ENCODE measurements at regions not wholly inside any gene's neighbourhood (a gene's known extent, or its start where the extent isn't known, plus 50 kb on each side); places are given as distances from the start of the nearest gene placed in this dataset.
"Not testable (repeated sequence)": the region's sequence is repeated elsewhere in the genome, so short reads cannot be mapped to it uniquely, and the experiment has no call there.

DNA sequence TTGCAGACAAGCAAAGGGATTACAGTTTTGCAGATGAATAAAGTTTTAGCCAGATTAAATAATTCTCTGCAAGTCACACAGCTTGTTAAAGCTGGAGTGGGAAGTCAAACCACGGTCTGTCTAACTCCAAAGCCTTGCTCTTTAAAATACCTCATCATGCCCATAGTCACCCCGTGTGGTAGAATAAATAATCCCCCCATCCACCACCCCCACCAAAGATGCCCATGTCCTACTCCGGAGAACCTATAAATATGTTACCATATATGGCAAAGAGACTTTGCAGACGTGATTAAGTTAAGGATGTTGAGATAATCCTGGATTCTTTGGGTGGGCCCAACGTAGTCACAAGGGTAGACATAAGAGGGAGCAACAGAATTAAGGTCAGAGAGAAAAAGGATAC lies 118.7 kb downstream of the BEND2 start:
- DNase-seq (ENCODE audit: low read depth): no peak

DNA sequence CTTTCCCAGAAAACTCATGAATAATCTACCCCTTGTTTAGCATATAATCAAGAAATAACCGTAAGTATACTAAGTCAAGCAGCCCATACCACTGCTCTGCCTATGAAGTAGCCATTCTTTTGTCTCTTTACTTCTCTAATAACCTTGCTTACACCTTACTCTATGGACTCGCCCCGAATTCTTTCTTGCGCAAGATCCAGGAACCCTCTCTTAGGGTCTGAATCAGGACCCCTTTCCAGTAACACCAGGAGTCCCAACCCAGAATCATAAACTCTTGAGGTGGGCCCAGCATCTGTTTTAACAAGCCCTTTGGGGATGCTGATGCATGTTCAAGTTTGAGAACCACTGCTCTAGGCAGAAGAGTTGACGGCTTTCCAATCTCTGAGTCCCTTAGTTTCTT lies 119.6 kb downstream of the BEND2 start:
- no peak for DNase-seq (ENCODE audit: low read depth)

DNA sequence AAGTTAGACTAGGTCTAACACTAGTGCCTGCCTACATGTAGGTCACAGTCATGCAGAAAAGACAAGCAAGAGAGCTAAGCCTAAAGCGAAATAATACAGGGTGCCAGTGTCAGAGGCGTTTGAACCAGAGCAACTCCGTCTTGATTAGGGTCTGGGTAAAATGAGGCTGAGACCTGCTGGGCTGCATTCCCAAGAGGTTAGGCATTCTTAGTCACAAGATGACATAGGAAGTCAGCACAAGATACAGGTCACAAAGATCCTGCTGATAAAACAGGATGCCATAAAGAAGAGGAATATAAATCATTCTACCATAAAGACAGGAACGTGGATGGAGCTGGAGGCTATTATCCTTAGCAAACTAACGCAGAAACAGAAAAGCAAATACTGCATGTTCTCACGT lies 120.9 kb downstream of the BEND2 start:
- DNase-seq (ENCODE audit: low read depth): no peak

DNA sequence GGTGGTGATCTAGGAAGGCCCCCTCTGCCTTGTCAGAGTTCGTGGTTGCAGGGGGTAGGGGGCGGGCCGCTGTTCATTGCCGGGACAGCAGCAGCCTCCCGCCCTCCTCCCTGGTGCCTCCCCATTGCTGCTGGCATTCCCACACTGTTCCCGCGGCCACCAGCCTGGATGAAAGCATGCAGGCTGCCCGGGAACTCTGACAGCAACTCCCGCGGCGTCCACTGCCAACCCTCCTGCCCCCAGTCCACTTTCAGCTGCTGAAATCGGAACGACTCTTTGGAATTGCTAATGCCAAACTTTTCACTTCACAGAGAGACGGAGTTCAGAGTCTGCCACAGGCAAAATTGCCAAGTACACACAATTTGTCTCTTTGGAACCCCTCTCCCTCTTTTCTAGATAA lies 121.9 kb downstream of the BEND2 start:
- no peak for DNase-seq (ENCODE audit: low read depth)

DNA sequence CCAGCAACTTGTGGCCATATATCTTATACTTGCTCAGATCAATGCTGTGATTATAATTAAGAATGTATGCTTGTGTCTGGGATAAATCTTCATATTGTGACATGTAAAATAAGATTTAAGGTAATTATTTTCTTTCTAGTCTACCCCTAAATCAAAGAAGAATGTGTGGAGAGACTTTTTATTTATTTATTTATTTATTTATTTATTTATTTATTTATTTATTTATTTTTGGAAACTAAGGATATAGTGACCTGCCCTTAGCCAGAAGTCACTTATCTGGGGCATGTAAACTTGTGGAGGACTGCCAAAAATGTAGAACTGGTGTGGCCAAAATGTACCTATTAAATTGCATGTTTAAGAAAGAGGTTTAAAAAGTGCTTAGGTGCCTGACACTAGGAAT lies 144.3 kb downstream of the BEND2 start:
- no peak for DNase-seq (ENCODE audit: low read depth)

DNA sequence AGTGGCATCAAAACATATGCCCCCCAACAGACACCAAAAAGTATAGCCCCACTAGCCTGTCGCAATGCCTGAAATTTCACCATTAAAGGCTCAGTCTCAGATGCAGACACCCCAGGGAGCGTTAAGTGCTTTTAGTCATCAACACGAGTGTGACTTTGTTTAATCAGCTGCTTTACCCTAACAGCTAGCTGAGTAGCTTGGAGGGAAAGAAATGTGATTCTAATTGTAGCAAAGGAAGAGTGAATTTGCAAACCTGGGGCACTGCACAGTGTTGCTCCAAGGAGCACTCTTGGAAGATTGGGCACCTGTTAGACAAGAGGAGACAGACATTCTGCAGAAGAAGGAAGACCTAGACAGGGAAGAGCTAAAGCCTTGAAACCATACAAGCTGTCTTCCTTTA lies 145.1 kb downstream of the BEND2 start:
- DNase-seq (ENCODE audit: low read depth): no peak

DNA sequence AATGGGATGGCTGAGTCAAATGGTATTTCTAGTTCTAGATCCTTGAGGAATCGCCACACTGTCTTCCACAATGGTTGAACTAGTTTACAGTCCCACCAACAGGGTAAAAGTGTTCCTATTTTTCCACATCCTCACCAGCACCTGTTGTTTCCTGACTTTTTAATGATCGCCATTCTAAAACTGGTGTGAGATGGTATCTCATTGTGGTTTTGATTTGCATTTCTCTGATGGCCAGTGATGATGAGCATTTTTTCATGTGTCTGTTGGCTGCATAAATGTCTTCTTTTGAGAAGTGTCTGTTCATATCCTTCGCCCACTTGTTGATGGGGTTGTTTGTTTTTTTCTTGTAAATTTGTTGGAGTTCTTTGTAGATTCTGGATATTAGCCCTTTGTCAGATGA lies 152.6 kb downstream of the BEND2 start:
- DNase-seq (ENCODE audit: low read depth): not testable (repeated sequence)

DNA sequence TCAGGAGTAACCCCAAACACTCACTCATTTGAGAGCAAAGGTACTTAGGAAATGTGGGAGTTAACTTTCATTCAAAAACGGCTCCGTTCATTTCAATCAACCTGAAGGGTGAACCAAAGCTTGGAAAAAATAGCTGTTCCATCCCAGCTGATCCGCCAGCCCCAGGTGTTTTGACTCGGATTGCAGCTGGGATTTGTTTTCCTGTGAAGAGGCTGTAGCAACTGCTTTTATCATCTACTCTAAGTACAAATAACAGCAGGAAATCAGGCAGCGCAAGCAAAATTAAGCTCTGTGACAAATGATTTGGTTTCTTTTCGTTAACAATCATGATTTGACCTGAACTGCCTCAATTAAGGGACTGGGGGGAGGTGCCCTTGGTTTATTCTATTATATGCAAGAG lies 154.7 kb downstream of the BEND2 start:
- no peak for DNase-seq (ENCODE audit: low read depth)

DNA sequence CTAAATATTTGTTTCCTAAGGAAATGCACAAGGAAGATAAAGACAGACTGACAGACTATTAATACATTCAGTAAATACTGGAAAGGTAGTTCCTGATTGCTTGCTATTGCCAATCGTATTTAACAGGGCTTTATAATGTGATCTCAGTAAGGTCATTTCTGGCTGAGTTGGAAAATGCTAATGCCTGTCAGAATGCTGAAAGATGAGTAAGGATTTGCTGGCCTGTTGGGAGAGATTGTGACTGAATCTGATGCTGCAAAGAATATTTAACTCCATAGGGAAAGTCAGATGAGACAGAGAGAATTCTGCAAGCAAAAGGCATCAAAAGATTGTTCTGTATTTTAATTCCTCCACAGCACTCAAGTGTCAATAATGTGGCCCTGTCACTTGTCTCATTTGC lies 169.0 kb downstream of the BEND2 start:
- no peak for DNase-seq (ENCODE audit: low read depth)

DNA sequence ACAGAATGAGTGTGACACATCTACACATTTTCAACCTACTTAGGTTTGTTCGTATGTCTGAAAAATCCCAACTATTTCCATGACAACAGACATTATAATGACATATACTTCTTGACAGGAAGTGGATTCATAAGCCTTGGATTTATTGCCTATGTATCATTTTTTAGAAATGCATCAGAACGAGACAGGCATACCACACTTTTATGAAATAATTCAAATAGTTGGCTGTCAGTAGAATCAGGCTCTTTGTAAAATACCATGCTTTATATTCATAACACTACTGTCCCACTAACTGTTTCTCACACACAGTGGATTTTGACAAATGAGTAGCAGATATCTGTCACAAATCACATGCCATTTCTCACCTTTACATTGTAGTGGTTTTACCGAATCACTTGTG lies 173.2 kb downstream of the BEND2 start:
- DNase-seq (ENCODE audit: low read depth): no peak

DNA sequence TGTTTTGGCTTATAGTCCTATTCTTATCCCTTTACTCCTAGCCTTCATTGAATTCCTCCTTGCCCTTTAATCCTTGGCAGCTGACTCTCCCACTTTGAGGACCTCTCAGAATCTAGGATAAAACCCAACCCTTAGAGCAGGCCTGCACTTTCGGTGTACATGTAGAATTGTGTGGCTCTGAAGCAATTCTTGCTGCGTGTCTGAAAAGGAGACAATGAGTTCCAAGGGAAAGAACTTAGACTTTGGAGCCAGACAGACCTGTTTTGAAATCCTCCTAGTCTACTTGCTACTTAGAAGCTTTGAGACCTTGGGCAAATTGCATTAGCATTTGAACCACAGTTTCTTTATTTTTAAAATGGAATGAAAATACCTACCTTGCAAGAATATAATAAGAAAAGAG lies 175.2 kb downstream of the BEND2 start:
- no peak for DNase-seq (ENCODE audit: low read depth)

DNA sequence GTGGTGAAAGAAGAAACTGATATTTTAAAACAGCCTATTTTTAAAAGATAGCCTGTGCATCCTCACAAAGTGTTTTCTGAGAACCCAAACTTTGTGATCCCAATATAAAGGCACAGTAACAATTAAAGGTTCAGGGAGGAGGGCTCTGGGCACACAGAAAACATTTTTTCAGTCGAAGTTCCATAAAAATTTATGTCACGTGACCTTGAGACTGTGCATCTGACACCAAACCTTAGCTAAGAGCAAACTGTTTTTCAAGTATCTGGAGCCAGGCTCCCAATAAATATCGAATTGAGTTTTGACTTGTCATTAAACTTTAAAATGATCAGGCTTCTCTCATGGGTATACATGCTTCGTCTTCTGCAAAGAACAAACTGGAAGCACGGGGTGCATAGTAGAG lies 177.9 kb downstream of the BEND2 start:
- DNase-seq (ENCODE audit: low read depth): no peak

DNA sequence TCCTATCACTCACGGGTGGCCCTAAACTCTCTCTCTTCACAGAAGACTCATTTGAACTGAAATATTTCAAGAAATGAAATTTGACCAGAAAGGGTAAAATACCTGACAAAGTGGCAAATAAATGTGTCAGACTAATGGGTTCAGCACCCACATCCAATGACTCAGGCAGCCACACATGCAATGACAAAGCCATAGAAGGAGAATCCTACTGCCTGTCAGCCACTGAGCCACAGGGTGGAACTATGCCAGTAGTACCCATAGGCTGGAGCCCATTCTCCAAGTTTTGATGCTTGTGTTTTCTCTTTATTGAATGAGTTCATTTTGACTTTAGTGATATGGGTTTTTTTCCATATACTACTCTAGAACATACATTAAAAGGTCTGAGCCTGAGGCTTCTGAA lies 179.0 kb downstream of the BEND2 start:
- no peak for DNase-seq (ENCODE audit: low read depth)

DNA sequence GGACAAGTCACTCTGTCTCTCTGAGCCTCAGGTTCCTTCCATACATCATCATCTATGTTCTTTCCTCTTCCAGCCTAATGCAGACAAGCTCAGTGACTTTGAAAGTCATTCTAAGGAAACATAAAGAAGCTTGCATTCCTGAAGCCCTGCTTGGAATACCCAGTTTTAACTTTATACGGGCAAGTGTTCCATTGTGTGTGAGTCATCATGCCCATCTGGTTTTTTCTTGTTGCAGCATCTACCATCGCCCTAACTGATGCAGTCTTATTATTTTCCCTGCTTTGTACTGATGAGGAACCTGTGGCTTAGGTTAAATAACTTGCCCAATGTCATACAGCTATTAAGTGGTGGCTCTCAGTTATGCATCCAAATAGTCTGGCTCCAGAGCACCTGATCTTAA lies 177.9 kb upstream of the RAI2 start:
- DNase-seq (ENCODE audit: low read depth): no peak

DNA sequence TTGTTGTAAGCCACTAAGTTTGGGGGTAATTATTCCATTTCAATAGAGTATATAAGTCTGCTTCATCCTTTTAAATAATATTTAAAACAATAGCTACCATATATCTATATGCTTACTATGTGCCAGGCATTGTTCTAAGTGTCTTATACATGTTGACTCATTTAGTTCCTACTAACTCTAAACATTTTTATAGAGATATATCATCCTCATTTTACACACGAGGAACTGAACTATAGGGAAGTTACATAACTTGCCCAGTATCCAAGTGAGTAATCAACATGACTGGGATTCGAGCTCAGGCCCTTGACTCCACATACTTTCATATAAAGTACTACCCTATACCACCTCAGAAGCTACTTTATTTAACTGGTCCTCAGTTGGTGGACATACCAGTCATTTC lies 175.3 kb upstream of the RAI2 start:
- no peak for DNase-seq (ENCODE audit: low read depth)

DNA sequence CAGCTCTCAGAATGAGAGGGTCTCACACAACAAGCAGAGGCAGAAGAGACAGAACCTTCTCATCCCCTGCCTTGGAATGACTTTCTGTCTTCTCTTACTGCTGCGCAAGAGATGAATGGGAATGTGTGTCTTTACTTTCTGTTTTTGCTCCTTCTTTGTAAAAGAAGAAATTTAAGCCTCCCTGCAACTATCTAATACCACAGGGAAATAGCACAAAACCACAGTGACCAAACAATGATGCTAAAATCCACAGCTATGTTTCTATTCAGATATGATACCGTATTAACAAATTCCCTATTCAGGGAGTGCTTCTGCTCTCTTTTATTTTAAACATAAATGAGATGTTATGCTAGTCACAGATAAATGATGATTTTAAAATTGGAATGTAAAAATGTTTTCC lies 173.8 kb upstream of the RAI2 start:
- DNase-seq (ENCODE audit: low read depth): no peak

DNA sequence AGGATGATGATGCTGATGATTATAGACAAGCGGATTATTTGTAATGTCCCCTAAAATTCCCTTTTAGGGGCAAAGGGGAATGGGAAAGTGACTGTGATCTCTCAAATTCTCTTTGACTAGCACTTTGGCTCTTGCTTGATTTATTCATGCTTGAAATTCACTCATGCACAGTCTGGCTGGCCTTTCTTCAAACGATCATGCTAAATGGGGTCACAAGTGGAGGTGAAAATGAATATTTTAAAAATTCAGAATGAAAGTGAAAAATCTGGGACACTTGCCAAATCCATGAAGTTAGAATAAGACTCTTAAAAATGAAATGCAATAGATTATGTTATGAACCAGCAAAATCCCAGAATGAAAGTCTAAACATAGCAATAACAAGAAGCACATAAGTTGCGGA lies 173.4 kb upstream of the RAI2 start:
- DNase-seq (ENCODE audit: low read depth): no peak

DNA sequence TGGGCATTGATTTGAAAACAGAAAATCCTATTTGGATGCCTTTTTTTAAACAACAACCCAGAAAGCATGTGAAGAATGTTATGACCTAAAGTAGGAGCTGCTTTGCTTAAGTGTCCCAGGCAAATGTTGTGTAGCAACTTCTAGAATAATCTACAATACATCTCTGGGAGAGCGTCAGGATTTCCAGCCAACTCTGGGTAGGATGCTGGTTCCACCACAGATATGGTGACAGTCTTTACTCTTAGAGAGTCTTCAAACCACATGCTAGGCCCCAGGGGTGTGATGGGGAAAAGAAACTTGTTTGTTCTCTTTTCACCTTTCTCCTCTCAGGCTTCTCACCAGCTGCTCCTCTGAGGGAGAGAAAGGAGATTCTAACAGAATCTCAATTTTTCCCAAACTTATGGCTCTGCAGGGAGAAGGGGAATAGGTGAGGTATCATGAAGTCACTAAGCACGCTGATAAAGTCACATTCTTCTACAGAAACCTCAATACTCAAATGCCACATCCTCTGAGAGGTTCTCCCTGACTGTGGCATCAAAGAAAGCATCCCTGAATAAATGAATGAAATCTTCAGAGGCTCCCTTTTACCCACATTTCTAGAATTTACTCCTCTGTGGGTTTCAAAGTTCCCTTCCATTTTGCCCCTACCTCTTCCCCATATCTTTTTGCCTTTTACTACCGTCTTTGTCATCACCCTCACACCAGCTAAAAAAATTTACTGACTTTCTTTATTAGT lies 171.6 kb upstream of the RAI2 start:
- DNase-seq (ENCODE audit: low read depth): no peak

DNA sequence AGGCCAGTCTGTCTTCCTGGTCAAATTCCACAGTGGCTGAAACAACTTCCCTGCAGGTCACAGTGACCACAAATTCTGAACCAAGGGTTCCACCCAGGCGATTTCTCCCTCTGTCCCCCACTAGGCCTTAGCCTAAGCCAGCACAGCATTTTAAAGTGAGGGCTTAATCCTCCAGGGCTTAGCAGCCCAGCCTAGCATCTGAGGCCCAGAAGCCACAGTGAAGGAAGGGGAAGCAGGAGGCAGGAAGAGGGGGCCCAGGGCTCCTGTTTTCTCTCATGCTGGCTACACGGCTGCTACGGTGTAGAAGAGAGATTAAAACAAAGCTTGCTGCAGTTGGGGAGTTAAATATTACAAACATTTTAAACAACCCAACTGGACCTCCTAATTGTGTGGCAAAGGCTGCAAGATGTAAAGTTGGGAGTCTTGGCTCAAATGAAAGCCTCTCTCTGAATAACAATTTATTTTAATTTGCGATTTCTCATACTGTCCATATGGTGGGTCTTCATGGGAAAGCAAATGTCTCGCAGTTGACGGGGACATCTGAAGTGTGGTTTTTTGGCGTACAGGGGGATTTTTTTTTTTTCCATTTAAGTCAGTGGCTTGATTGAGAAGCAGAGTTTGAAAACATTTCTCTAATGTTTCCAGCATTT lies 170.8 kb upstream of the RAI2 start:
- DNase-seq (ENCODE audit: low read depth): no peak

DNA sequence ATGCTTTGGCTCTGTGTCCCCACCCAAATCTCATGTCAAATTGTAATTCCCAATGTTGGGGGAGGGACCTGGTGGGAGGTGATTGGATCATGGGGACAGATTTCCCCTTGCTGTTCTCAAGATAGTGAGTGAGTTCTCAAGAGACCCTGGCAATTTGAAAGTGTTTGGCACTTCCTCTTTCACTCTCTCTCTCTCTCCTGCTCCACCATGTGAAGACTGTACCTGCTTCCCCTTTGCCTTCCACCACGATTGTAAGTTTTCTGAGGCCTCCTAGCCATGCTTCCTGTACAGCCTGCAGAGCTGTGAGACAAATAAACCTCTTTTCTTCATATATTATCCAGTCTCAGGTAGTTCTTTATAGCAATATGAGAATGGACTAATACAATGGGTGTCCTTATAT lies 169.6 kb upstream of the RAI2 start:
- DNase-seq (ENCODE audit: low read depth): not testable (repeated sequence)

DNA sequence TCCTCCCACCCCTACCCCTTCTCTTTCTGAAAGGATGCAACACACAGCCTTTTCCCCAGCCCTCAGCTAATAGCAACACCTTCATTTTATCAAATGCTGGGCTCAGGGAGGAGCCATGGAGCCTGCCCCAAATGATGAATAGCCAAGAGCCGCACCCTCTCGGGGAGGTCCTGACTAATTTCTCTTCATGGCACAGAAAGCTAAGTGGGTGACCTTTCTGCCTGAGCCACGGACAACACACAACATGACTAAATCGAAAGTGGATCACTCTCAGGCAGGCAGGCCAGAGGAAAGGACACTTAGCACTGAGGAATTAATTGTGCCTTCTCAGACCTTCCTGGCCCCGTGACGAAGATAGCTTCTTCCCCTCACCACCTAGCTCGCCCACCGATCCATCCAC lies 165.1 kb upstream of the RAI2 start:
- DNase-seq (ENCODE audit: low read depth): no peak

DNA sequence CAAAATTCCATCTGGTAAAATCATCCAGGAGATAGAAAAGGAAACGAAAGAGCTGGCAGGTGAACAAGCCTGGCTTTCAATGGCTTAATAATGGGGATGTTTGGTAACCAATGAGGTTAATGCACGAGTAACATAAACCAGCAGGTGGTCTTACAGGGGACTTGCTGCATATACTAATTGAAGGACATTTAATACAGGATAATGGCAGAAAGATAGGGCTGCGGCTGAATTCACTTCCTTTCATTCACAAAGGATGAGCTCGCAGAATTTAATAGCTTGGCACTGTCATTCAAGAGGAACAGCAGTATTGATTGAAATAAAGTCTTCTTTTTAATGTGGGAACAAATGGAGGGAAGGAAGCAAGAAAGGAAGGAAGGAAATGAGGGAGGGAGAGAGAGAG lies 156.3 kb upstream of the RAI2 start:
- no peak for DNase-seq (ENCODE audit: low read depth)

DNA sequence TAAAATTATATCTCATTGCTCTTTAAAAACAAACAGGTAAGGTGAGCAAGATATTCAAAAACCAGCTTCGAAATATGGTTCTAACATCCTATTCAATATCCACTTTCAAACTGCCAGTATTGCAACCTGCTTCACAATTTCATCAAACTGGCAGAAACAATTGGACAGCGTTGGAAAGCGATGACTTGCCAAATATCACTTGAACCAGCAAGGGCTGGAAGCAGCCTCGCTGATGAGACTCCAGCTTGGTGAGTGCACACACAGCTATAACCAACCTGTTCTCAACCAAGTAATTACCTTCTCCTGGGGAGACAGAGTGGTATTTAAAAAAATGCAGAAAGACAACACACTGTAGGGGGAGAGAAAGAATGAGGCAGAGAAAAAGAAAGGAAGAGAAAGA lies 155.8 kb upstream of the RAI2 start:
- no peak for DNase-seq (ENCODE audit: low read depth)

DNA sequence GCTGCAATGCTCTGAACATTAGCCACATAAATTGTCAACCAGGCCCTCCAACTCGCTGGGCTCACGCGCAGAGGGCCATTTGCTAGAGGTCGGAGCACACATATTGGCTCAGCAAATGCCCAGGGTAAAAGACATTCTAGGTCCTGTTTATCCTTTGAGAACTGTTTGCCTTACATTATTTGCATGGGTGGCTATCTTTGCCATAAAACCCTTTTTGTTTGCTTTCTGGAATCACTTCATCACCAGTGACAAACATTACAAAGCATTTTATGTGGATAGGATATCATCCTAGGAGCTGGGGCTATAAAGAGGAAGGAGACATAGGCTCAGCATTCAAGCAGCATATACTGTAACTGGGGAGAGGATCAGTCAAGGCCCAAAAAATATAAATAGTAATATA lies 149.2 kb upstream of the RAI2 start:
- DNase-seq (ENCODE audit: low read depth): no peak
